GM12865 (cell line): ENCODE measurements at regions not wholly inside any gene's neighbourhood (a gene's known extent, or its start where the extent isn't known, plus 50 kb on each side); places are given as distances from the start of the nearest gene placed in this dataset.

Source experiments
- DNase-seq: peaks from one replicate; pipeline ENCODE4 v3.0.0; 2010; ENCODE audit warnings: low read depth
- H3K4me3 ChIP-seq: 2 replicates; pipeline ENCODE4 v1.5.1; 2011; ENCODE audit warnings: mild to moderate bottlenecking, low read depth, low read length, control low read depth
- CTCF ChIP-seq: IDR thresholded peaks from 2 replicates; pipeline ENCODE4 v1.5.1; 2011; ENCODE audit warnings: low read length, control low read depth, low read depth, inconsistent platforms; ENCODE audit not compliant: insufficient read depth; ENCODE audit errors: missing control alignments

GRCh38 chr17:79528592-79529125 lies 82.2 kb downstream of the RBFOX3 start:
- TF ChIP-seq CTCF: no peak
- DNase-seq: no peak
- H3K4me3 ChIP-seq: no peak overlapping the region

GRCh38 chr17:79527306-79527705 lies 83.5 kb downstream of the RBFOX3 start:
- H3K4me3 ChIP-seq: no peak overlapping the region
- TF ChIP-seq CTCF: no peak
- no peak for DNase-seq

GRCh38 chr17:79525793-79526677 lies 84.8 kb downstream of the RBFOX3 start:
- no peak overlapping the region for H3K4me3 ChIP-seq
- no peak for DNase-seq
- TF ChIP-seq CTCF: no peak

- no peak for TF ChIP-seq CTCF
- H3K4me3 ChIP-seq: no peak overlapping the region
- DNase-seq: no peak
Measured at GRCh38 chr17:79524213-79525187, 86.4 kb downstream of the RBFOX3 start.

- DNase-seq: no peak
- no peak for TF ChIP-seq CTCF
- no peak overlapping the region for H3K4me3 ChIP-seq
Measured at GRCh38 chr17:79522414-79522813, 88.4 kb downstream of the RBFOX3 start.

GRCh38 chr17:79521225-79521624 lies 89.6 kb downstream of the RBFOX3 start:
- no peak for TF ChIP-seq CTCF
- H3K4me3 ChIP-seq: no peak overlapping the region
- no peak for DNase-seq
